T-helper 1 cell (primary cell): ENCODE measurements at regions not wholly inside any gene's neighbourhood (a gene's known extent, or its start where the extent isn't known, plus 50 kb on each side); places are given as distances from the start of the nearest gene placed in this dataset.
"Not testable (repeated sequence)": the region's sequence is repeated elsewhere in the genome, so short reads cannot be mapped to it uniquely, and the experiment has no call there.

Experiments used
- DNase-seq, 5 donors: peaks; one replicate each; pipeline ENCODE4 v3.0.0-alpha.2; 2012 to 2020

- no peak for DNase-seq
These were observed 832.8 kb downstream of the FSCB start for GRCh38 chr14:43674273-43674672.

- DNase-seq: no peak
These were observed 835.2 kb downstream of the FSCB start for GRCh38 chr14:43671716-43672485.

GRCh38 chr14:43669355-43669754, 837.7 kb downstream of the FSCB start:
- DNase-seq: no peak

GRCh38 chr14:43665570-43666267, 841.4 kb downstream of the FSCB start:
- no peak for DNase-seq

- DNase-seq: not testable (repeated sequence)
These were observed 851.9 kb downstream of the FSCB start for GRCh38 chr14:43655194-43655593.

GRCh38 chr14:43651896-43652295, 855.2 kb downstream of the FSCB start:
- no peak for DNase-seq

- DNase-seq: no peak
These were observed 855.8 kb downstream of the FSCB start for GRCh38 chr14:43651185-43651787.

- DNase-seq: no peak
These were observed 857.6 kb downstream of the FSCB start for GRCh38 chr14:43649508-43649907.

- no peak for DNase-seq
These were observed 859.8 kb downstream of the FSCB start for GRCh38 chr14:43647302-43647701.

GRCh38 chr14:43640718-43641267, 866.3 kb downstream of the FSCB start:
- DNase-seq: no peak

GRCh38 chr14:43625294-43625693, 881.8 kb downstream of the FSCB start:
- no peak for DNase-seq

- DNase-seq: no peak
These were observed 885.8 kb downstream of the FSCB start for GRCh38 chr14:43621282-43621681.

GRCh38 chr14:43595096-43595772, 911.8 kb downstream of the FSCB start:
- no peak for DNase-seq

GRCh38 chr14:43591776-43592175, 915.3 kb downstream of the FSCB start:
- no peak for DNase-seq

- no peak for DNase-seq
These were observed 919.9 kb downstream of the FSCB start for GRCh38 chr14:43587183-43587582.

- no peak for DNase-seq
These were observed 927.4 kb downstream of the FSCB start for GRCh38 chr14:43579671-43580070.

GRCh38 chr14:43568022-43568421, 939.1 kb downstream of the FSCB start:
- no peak for DNase-seq

- DNase-seq: no peak
These were observed 958.7 kb downstream of the FSCB start for GRCh38 chr14:43548368-43548767.

- DNase-seq: not testable (repeated sequence)
These were observed 959.5 kb downstream of the FSCB start for GRCh38 chr14:43547596-43547995.

- DNase-seq: no peak
These were observed 965.7 kb downstream of the FSCB start for GRCh38 chr14:43541356-43541755.

- no peak for DNase-seq
These were observed 966.1 kb downstream of the FSCB start for GRCh38 chr14:43540948-43541347.

GRCh38 chr14:43539210-43539609, 967.9 kb downstream of the FSCB start:
- no peak for DNase-seq

GRCh38 chr14:43535231-43535838, 971.7 kb downstream of the FSCB start:
- no peak for DNase-seq
